ENCODE measurements at regions not wholly inside any gene's neighbourhood (a gene's known extent, or its start where the extent isn't known, plus 50 kb on each side); places are given as distances from the start of the nearest gene placed in this dataset.
A peak's percentile ranks its signal among the peaks of the same experiment; 100 is the strongest.

- Histone ChIP-seq H3K36me3 (ENCODE audit: control insufficient read depth, insufficient read depth, low read length) (no peaks in the 10 kb centered on the region), H4K8ac (ENCODE audit: low read depth, low read length) (no peak overlapping the region), H3K79me1 (ENCODE audit: low read length) (no peaks in the 10 kb centered on the region), H2AK5ac (ENCODE audit: low read length) (no peak overlapping the region), H3K4me3 (ENCODE audit: low read length) (no peak overlapping the region), H3K27ac (ENCODE audit: low read depth, low read length) (no peak overlapping the region), H3K23ac (ENCODE audit: low read length) (no peak overlapping the region), H2BK5ac (ENCODE audit: low read length) (no peak overlapping the region), H3K9ac (ENCODE audit: low read length) (no peak overlapping the region), H3K18ac (ENCODE audit: low read length) (no peak overlapping the region), H3K4me1 (ENCODE audit: control insufficient read depth, low read depth, low read length) (no peaks in the 10 kb centered on the region), H3K56ac (ENCODE audit: low read length) (no peak overlapping the region), H3K79me2 (ENCODE audit: control insufficient read depth, insufficient read depth, low read length) (no peaks in the 10 kb centered on the region), H4K5ac (ENCODE audit: low read length) (no peak overlapping the region), H3K4me2 (ENCODE audit: low read length) (no peak overlapping the region), H2BK15ac (replicated peaks; ENCODE audit: low read depth) (no peak overlapping the region), H3K4ac (ENCODE audit: low read depth, low read length) (no peak overlapping the region), H3K27me3 (ENCODE audit: insufficient read depth, low read length, poor library complexity) (no peaks in the 10 kb centered on the region), H2BK120ac (ENCODE audit: low read depth, low read length) (no peak overlapping the region)
- WGBS (ENCODE audit: extremely low coverage, insufficient coverage, low lambda C conversion rate), result no CpG with 5 or more reads among the region's 6 CpGs
- no peak for DNase-seq
Measured at GRCh38 chr1:209030454-209031167, 552.9 kb upstream of the CAMK1G start.

- H3K23ac ChIP-seq (ENCODE audit: low read length), result no peak overlapping the region
- no peak overlapping the region for H2BK15ac ChIP-seq (replicated peaks; ENCODE audit: low read depth)
- H3K4me3 ChIP-seq (ENCODE audit: low read length), result no peak overlapping the region
- no peak overlapping the region for H3K18ac ChIP-seq (ENCODE audit: low read length)
- H2BK5ac ChIP-seq (ENCODE audit: low read length), result no peak overlapping the region
- no peaks in the 10 kb centered on the region for H3K79me1 ChIP-seq (ENCODE audit: low read length)
- no peaks in the 10 kb centered on the region for H3K79me2 ChIP-seq (ENCODE audit: control insufficient read depth, insufficient read depth, low read length)
- H3K4me2 ChIP-seq (ENCODE audit: low read length), result no peak overlapping the region
- no peaks in the 10 kb centered on the region for H3K36me3 ChIP-seq (ENCODE audit: control insufficient read depth, insufficient read depth, low read length)
- H3K4ac ChIP-seq (ENCODE audit: low read depth, low read length), result no peak overlapping the region
- H4K8ac ChIP-seq (ENCODE audit: low read depth, low read length), result no peak overlapping the region
- no peak overlapping the region for H4K5ac ChIP-seq (ENCODE audit: low read length)
- H2BK120ac ChIP-seq (ENCODE audit: low read depth, low read length), result no peak overlapping the region
- H3K56ac ChIP-seq (ENCODE audit: low read length), result no peak overlapping the region
- H2AK5ac ChIP-seq (ENCODE audit: low read length), result no peak overlapping the region
- no CpG with 5 or more reads among the region's 1 CpG for WGBS (ENCODE audit: extremely low coverage, insufficient coverage, low lambda C conversion rate)
- H3K27me3 ChIP-seq (ENCODE audit: insufficient read depth, low read length, poor library complexity), result no peaks in the 10 kb centered on the region
- H3K27ac ChIP-seq (ENCODE audit: low read depth, low read length), result no peak overlapping the region
- H3K9ac ChIP-seq (ENCODE audit: low read length), result no peak overlapping the region
- DNase-seq, result no peak
- H3K4me1 ChIP-seq (ENCODE audit: control insufficient read depth, low read depth, low read length), result no peaks in the 10 kb centered on the region
Measured at GRCh38 chr1:209037064-209037463, 546.5 kb upstream of the CAMK1G start.

- DNase-seq, result peak; percentile 68
- no peak overlapping the region for H2BK5ac ChIP-seq (ENCODE audit: low read length)
- no peak overlapping the region for H3K27ac ChIP-seq (ENCODE audit: low read depth, low read length)
- no peak overlapping the region for H4K8ac ChIP-seq (ENCODE audit: low read depth, low read length)
- no peak overlapping the region for H3K23ac ChIP-seq (ENCODE audit: low read length)
- H2AK5ac ChIP-seq (ENCODE audit: low read length), result no peak overlapping the region
- H4K5ac ChIP-seq (ENCODE audit: low read length), result no peak overlapping the region
- no peak overlapping the region for H3K4me3 ChIP-seq (ENCODE audit: low read length)
- H2BK120ac ChIP-seq (ENCODE audit: low read depth, low read length), result no peak overlapping the region
- no CpG with 5 or more reads among the region's 2 CpGs for WGBS (ENCODE audit: extremely low coverage, insufficient coverage, low lambda C conversion rate)
- H3K56ac ChIP-seq (ENCODE audit: low read length), result no peak overlapping the region
- H3K79me1 ChIP-seq (ENCODE audit: low read length), result no peaks in the 10 kb centered on the region
- no peaks in the 10 kb centered on the region for H3K27me3 ChIP-seq (ENCODE audit: insufficient read depth, low read length, poor library complexity)
- H3K4ac ChIP-seq (ENCODE audit: low read depth, low read length), result no peak overlapping the region
- no peaks in the 10 kb centered on the region for H3K79me2 ChIP-seq (ENCODE audit: control insufficient read depth, insufficient read depth, low read length)
- H3K4me1 ChIP-seq (ENCODE audit: control insufficient read depth, low read depth, low read length), result no peaks in the 10 kb centered on the region
- H3K18ac ChIP-seq (ENCODE audit: low read length), result no peak overlapping the region
- H3K9ac ChIP-seq (ENCODE audit: low read length), result no peak overlapping the region
- no peak overlapping the region for H2BK15ac ChIP-seq (replicated peaks; ENCODE audit: low read depth)
- H3K4me2 ChIP-seq (ENCODE audit: low read length), result no peak overlapping the region
- no peaks in the 10 kb centered on the region for H3K36me3 ChIP-seq (ENCODE audit: control insufficient read depth, insufficient read depth, low read length)
Measured at GRCh38 chr1:209038316-209038715, 545.2 kb upstream of the CAMK1G start.

- no peak overlapping the region for H3K18ac ChIP-seq (ENCODE audit: low read length)
- H2BK5ac ChIP-seq (ENCODE audit: low read length), result no peak overlapping the region
- H3K9ac ChIP-seq (ENCODE audit: low read length), result no peak overlapping the region
- no peak overlapping the region for H3K23ac ChIP-seq (ENCODE audit: low read length)
- H3K79me2 ChIP-seq (ENCODE audit: control insufficient read depth, insufficient read depth, low read length), result no peaks in the 10 kb centered on the region
- no peak overlapping the region for H2BK120ac ChIP-seq (ENCODE audit: low read depth, low read length)
- H4K5ac ChIP-seq (ENCODE audit: low read length), result no peak overlapping the region
- DNase-seq, result no peak
- H3K4me1 ChIP-seq (ENCODE audit: control insufficient read depth, low read depth, low read length), result no peaks in the 10 kb centered on the region
- no peak overlapping the region for H4K8ac ChIP-seq (ENCODE audit: low read depth, low read length)
- no peak overlapping the region for H3K4me3 ChIP-seq (ENCODE audit: low read length)
- H2AK5ac ChIP-seq (ENCODE audit: low read length), result no peak overlapping the region
- H3K36me3 ChIP-seq (ENCODE audit: control insufficient read depth, insufficient read depth, low read length), result no peaks in the 10 kb centered on the region
- WGBS (ENCODE audit: extremely low coverage, insufficient coverage, low lambda C conversion rate), result no CpG with 5 or more reads among the region's 1 CpG
- H3K4ac ChIP-seq (ENCODE audit: low read depth, low read length), result no peak overlapping the region
- H3K56ac ChIP-seq (ENCODE audit: low read length), result no peak overlapping the region
- no peak overlapping the region for H2BK15ac ChIP-seq (replicated peaks; ENCODE audit: low read depth)
- H3K27me3 ChIP-seq (ENCODE audit: insufficient read depth, low read length, poor library complexity), result no peaks in the 10 kb centered on the region
- H3K27ac ChIP-seq (ENCODE audit: low read depth, low read length), result no peak overlapping the region
- no peaks in the 10 kb centered on the region for H3K79me1 ChIP-seq (ENCODE audit: low read length)
- H3K4me2 ChIP-seq (ENCODE audit: low read length), result no peak overlapping the region
Measured at GRCh38 chr1:209038735-209039134, 544.8 kb upstream of the CAMK1G start.

- no peak overlapping the region for H2BK5ac ChIP-seq (ENCODE audit: low read length)
- no peak overlapping the region for H2BK120ac ChIP-seq (ENCODE audit: low read depth, low read length)
- no peak overlapping the region for H2AK5ac ChIP-seq (ENCODE audit: low read length)
- H3K27ac ChIP-seq (ENCODE audit: low read depth, low read length), result no peak overlapping the region
- no peak overlapping the region for H4K5ac ChIP-seq (ENCODE audit: low read length)
- no CpG with 5 or more reads among the region's 3 CpGs for WGBS (ENCODE audit: extremely low coverage, insufficient coverage, low lambda C conversion rate)
- no peak overlapping the region for H3K56ac ChIP-seq (ENCODE audit: low read length)
- no peak overlapping the region for H2BK15ac ChIP-seq (replicated peaks; ENCODE audit: low read depth)
- H3K18ac ChIP-seq (ENCODE audit: low read length), result no peak overlapping the region
- no peak overlapping the region for H3K4me2 ChIP-seq (ENCODE audit: low read length)
- no peak for DNase-seq
- no peaks in the 10 kb centered on the region for H3K4me1 ChIP-seq (ENCODE audit: control insufficient read depth, low read depth, low read length)
- H3K23ac ChIP-seq (ENCODE audit: low read length), result no peak overlapping the region
- no peaks in the 10 kb centered on the region for H3K27me3 ChIP-seq (ENCODE audit: insufficient read depth, low read length, poor library complexity)
- H3K79me1 ChIP-seq (ENCODE audit: low read length), result no peaks in the 10 kb centered on the region
- H4K8ac ChIP-seq (ENCODE audit: low read depth, low read length), result no peak overlapping the region
- no peaks in the 10 kb centered on the region for H3K79me2 ChIP-seq (ENCODE audit: control insufficient read depth, insufficient read depth, low read length)
- no peaks in the 10 kb centered on the region for H3K36me3 ChIP-seq (ENCODE audit: control insufficient read depth, insufficient read depth, low read length)
- no peak overlapping the region for H3K4ac ChIP-seq (ENCODE audit: low read depth, low read length)
- no peak overlapping the region for H3K9ac ChIP-seq (ENCODE audit: low read length)
- no peak overlapping the region for H3K4me3 ChIP-seq (ENCODE audit: low read length)
Measured at GRCh38 chr1:209040351-209040750, 543.2 kb upstream of the CAMK1G start.

- Histone ChIP-seq H3K79me1 (ENCODE audit: low read length) (no peaks in the 10 kb centered on the region), H3K27me3 (ENCODE audit: insufficient read depth, low read length, poor library complexity) (no peaks in the 10 kb centered on the region), H2BK15ac (replicated peaks; ENCODE audit: low read depth) (no peak overlapping the region), H2BK5ac (ENCODE audit: low read length) (no peak overlapping the region), H3K79me2 (ENCODE audit: control insufficient read depth, insufficient read depth, low read length) (no peaks in the 10 kb centered on the region), H3K56ac (ENCODE audit: low read length) (no peak overlapping the region), H3K4ac (ENCODE audit: low read depth, low read length) (no peak overlapping the region), H4K8ac (ENCODE audit: low read depth, low read length) (no peak overlapping the region), H2BK120ac (ENCODE audit: low read depth, low read length) (no peak overlapping the region), H3K4me2 (ENCODE audit: low read length) (no peak overlapping the region), H3K4me1 (ENCODE audit: control insufficient read depth, low read depth, low read length) (no peaks in the 10 kb centered on the region), H3K27ac (ENCODE audit: low read depth, low read length) (no peak overlapping the region), H4K5ac (ENCODE audit: low read length) (no peak overlapping the region), H2AK5ac (ENCODE audit: low read length) (no peak overlapping the region), H3K23ac (ENCODE audit: low read length) (no peak overlapping the region), H3K4me3 (ENCODE audit: low read length) (no peak overlapping the region), H3K9ac (ENCODE audit: low read length) (no peak overlapping the region), H3K18ac (ENCODE audit: low read length) (no peak overlapping the region), H3K36me3 (ENCODE audit: control insufficient read depth, insufficient read depth, low read length) (no peaks in the 10 kb centered on the region)
- no peak for DNase-seq
- no CpG with 5 or more reads among the region's 2 CpGs for WGBS (ENCODE audit: extremely low coverage, insufficient coverage, low lambda C conversion rate)
Measured at GRCh38 chr1:209041927-209042326, 541.6 kb upstream of the CAMK1G start.
